HG03095 (cell line): ENCODE measurements at regions not wholly inside any gene's neighbourhood (a gene's known extent, or its start where the extent isn't known, plus 50 kb on each side); places are given as distances from the start of the nearest gene placed in this dataset.

Experiments used
- ATAC-seq: cut with Tn5 transposase; IDR thresholded peaks from one replicate; pipeline ENCODE4 v1.9.1; 2021; ENCODE audit warnings: moderate library complexity; ENCODE audit not compliant: unreplicated experiment

GRCh38 chr5:158079097-158079496, 220.2 kb upstream of the CLINT1 start:
- ATAC-seq, result no peak

- ATAC-seq, result peak; percentile 87
These were observed 216.2 kb upstream of the CLINT1 start for GRCh38 chr5:158074992-158075769.

DNA sequence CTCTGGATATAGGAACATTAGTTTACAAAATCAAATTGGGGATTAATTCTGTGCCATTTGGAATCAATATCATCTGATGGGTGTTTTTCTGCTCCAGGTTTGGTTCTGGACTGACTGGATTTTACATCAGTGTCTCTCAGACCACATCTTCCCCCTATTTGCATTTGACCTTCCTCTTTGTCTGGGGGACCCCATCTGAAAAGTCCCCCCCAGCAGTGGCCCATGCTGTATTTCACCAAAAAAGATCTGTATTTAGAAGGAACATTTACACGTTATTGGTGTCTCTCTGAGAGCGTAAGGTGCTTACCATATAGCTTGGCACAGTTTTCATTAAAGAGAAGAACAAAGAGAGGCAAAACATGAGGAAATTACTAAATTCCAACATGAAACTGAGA, 215.6 kb upstream of the CLINT1 start:
- ATAC-seq, result no peak

DNA sequence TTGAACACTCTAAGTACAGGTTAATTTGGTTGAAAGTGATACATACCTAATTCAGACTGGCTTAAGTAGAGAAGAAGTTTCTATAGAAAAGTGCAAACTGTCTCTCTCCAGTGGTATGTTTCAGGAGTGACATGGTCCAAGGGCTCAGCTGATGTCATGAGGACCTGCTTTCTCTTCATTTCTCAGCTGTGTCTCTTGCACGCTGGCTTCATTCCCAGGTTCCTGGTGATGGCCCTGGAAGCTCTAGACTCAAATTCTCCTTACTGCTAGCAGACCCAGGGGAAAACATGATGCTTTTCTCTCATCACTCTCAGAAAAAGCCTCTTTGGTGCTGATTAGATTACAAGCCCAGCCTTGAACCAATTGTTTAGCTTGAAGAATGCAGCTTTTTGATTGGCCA, 211.9 kb upstream of the CLINT1 start:
- no peak for ATAC-seq

DNA sequence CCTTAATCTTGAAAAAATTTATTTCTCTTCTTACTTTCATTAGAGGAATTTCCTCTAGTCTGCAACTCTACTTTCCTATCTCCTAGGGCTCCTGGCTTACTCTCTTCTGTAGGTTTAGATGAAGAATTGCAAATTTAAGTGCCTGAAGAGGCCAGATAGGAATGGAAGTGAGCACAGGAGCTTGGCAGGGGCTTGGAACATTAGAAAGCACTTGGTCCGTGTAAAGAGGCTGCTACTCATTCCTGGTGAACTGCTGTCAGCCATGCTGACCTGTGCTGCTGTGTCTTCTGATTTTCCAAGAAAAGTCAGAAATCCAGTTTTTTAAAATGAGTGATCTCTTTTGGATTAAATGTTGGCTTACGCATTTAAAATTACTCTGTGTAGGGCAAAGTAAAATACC, 210.9 kb upstream of the CLINT1 start:
- ATAC-seq, result no peak

DNA sequence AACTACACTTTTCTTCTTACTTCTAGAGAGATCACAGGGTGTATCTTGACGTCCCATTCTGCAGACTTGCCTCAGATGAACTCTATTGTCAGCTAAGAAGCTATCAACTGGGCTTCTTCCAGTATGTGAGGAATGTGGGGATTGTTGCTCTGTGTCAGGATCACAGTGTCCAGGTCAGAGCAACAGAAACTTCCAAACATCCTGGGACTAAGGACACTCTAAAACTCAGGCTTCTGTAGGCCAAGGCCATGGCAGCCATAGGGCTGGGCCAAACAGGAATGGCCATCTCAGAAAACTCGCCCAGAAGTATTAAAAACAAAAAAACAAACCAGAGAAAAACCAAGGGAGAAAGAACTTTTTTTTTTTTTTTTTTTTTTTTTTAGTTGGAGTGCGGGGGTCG, 210.0 kb upstream of the CLINT1 start:
- ATAC-seq, result no peak

GRCh38 chr5:158066076-158066475, 207.1 kb upstream of the CLINT1 start:
- ATAC-seq, result no peak

DNA sequence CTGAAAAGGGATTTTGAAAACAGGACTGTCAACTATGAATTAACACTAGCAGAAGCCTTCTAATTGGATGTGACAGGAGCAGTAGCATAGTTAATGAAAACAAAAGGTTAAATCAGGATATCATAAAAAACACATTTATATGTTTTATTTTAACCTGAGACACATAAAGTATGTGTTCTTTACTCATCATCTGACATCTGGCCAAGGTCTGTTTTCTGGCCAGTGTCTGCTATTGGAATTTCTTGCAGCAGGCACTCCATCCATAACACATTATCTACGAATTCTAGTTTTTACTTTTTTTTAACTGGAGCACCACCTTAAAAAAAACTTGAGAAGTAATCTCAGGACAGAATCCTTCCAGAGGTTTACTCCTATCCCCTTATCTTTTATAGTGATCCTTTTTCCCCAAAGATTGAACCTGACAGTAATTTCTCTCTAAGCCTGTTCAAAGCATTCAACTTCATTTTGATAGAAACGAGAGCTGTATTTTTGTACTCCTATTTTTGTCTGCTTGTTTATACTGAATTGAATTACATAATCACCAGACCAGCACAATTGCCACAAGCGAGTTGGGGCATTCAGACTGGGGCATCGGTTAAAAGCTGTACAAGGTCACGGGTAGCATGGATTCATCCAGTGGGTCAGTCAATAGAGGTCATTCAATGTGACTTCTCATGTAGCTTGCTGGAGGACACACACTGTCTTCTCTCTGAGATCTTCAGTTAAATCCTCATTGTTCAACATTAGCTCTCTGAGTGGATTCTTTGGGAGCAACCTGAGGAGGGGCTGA, 205.6 kb upstream of the CLINT1 start:
- ATAC-seq, result no peak

DNA sequence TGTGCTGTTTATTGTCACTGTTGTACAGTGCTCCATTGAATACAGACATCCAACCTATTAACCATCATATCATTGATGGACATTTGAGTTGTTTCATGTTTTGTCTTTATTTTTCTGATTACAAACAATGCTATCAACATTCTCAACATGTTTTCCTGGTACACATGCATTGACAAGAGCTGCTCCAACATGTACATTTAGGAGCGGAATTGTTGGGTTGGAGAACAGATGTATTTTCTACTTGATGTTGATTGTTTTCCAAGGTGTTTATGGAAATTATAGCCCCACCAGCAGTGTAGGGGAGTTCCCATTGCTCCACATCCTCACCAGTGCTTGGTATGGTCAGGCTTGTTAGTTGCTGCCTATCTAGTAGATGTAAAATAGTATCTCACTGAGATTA, 204.1 kb upstream of the CLINT1 start:
- no peak for ATAC-seq

- ATAC-seq, result no peak
These were observed 202.5 kb upstream of the CLINT1 start for GRCh38 chr5:158061451-158061850.

GRCh38 chr5:158060212-158060611, 201.3 kb upstream of the CLINT1 start:
- no peak for ATAC-seq

DNA sequence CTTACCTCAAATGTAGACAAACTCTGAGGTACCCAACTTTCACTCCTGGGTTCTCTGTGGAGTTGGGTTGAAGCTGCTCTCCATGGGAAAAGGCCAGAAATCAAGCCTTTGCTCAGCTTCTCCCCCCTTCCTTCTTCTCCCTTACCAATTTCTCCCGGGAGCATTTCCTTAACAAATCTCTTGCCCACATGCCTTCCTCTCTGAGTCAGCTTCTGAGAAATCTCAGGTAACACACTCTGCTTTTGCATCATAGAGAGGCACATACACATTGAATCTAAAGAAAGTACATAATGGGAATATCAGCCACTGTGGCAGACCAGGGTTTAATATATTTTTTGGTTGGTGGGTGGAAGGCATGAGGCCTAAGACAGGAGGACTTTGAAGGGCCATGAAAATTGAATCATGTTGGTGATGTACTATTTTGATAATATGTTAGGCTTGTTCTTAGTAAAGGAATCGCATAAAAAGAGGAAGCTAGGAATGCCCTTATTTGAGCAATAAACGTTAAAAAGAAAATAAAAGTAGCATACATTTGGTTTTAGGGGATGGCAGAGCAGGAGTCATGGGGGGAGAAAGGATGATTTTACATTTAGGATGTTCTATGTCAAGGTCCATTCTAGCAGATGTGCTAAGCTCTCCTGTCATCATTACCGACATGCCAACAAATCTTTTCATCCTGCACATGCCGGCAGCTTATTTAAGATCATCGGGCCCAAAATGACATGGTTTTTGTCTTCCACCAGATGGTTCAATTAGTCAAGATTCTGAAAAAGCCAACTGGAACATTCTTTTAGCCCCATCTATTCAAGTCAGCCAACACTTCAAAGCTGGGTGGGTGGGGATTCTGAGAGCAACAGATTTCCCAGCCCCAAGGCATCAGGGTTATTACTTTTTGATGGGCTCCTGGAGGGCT, 199.5 kb upstream of the CLINT1 start:
- no peak for ATAC-seq

DNA sequence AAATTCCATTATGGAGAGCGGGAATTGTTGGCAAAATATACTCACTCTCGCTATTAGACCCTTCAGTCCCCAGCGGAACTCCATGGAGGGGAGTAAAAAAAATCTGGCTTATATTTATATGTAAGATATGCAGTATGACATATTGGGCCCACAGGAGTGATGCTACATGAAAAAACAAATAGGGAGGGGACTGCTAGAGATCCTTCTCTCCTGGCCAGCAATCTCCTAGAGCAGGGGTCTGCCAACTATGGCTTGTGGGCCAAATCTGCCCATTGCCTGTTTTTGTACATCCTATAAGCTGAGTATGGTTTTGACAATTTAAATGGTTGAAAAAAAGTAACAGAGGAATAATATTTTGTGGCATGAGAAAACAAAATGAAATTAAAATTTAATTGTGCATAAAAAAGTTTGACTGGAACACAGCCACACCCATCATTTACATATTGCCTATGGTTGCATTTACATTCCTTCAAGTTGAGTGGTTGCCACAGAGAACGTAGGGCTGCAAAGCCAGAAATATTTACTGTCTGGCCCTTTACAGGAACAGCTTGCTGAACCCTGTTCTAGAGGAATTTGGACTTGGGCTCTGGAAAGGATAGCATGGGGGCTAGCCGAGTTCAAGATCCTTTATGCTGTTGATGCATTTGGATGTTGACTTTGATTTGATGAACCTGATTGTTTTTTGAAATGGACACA, 197.3 kb upstream of the CLINT1 start:
- no peak for ATAC-seq

DNA sequence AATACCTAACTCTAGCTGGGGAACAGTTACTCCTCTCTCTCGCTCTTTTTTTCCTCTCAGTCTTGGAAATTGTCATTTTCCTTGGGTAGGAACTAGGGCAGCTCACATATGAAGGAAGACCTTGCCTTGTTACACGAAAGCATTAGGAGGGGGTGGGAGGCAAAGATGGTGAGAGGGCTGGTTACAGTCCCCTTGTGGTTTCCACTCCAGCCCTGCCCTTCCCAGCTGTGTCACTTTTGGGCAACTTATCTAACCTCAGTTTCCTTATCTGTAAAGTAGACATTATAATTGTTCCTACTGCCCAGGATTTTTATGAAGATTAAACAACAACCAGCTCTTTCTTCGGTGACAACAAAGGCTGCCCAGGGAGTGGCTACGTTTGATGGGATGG, 196.2 kb upstream of the CLINT1 start:
- no peak for ATAC-seq

DNA sequence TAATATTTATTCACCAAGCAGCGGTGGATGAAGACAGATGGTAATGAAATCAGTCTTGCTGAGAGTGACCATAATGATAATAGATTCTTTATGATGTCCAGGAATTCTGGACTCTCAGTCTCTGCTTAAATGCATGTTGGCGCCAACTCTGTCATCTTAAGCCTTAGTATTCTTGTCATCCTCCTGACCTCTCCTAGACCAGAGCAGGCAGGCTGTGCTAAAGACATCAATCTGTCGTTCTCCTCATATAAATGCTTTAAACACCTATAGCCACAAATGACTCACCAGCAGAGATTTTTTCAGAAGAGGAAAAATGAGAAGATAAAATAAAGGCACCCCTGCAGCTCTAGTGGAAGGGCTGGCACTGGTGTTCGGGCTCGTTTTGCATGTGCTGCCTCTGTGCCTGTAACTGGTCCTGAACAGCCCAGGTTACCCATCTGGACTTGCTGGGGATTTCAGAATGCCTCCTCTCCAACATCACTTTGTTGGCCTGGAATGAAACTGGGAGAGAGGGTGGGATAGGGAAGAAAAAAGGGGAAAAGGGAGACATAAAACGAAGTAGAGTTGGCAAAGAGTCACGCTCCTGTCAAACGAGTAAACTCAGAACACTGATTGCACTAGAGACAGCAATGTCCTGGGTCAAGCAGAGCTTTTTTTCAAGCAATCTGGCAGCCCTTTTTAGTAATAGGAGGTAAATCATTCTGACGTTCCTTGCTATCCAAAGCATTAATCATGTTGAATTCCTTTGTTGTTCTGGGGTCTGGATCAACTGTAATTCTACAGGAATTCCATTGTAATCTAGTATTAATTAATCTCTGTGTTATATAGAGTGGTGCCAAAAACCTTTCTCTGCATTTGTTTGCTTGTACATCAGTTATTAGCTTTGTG, 195.5 kb upstream of the CLINT1 start:
- no peak for ATAC-seq

DNA sequence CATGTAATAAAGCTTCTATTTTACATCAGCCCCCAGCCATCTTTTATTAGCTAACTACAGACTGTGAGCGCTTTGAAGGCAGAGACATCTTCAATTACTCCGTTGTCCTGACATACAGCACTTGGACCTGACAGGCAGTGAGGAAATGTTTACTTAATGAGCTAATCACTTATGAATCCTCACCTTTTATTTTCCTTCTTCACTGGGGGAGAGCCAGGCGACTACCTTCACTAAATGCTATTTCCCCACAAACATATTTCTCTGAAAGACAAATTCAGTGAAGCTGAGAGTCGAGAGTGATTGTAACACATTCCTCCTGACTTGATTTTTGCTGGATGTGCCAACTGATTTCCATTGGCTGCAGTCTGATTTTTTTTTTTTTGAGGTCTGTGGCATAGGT, 192.1 kb upstream of the CLINT1 start:
- no peak for ATAC-seq

- no peak for ATAC-seq
These were observed 191.5 kb upstream of the CLINT1 start for GRCh38 chr5:158050421-158050820.

DNA sequence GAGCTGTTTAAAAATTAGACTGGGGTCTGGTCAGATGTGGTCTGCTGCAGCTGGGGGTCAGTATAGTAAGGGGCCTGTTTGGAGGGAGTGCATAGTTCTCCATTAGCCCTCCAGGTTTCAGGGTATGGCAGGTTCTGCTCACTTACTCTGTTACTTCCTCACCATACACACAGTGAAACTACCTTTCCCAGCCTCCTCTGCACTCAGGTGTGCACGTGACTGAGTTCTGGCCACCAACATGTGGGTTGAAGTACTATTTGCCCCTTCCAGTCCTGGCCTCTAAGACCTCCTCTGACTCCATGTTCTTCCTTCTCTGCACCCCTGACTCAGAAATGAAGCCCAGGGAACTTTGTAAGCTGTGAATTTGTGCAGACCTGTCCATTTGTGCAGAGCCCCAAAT, 190.5 kb upstream of the CLINT1 start:
- ATAC-seq, result no peak

- no peak for ATAC-seq
These were observed 186.8 kb upstream of the CLINT1 start for GRCh38 chr5:158045696-158046095.

DNA sequence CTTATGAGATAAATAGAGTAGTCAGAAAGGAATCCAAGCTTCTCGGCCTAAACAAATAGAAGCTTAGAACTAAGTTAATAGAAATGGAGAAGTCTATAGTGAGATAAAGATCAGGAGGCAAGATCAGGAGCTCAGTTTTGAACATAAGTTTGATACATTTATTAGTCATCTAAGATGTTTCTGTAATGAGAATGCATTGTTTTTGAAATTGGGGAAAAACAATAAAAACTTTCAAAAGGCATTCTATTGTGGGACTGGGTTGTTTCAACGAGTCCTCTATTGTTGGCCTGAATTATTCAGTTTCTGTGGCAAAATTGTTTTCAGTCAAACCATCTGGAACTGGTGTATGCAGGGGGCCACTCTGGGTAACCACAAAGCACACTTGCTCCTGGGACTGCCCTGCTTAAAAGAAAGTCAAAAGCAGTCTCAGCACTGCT, 181.0 kb upstream of the CLINT1 start:
- peak; percentile 82 for ATAC-seq
